Motor neuron (in vitro differentiated cells): ENCODE measurements at regions not wholly inside any gene's neighbourhood (a gene's known extent, or its start where the extent isn't known, plus 50 kb on each side); places are given as distances from the start of the nearest gene placed in this dataset.
A peak's percentile ranks its signal among the peaks of the same experiment; 100 is the strongest.
"Not testable (repeated sequence)": the region's sequence is repeated elsewhere in the genome, so short reads cannot be mapped to it uniquely, and the experiment has no call there.

Experiments used
- ATAC-seq, 8 experiments: fragments of 200-7000 bp; cut with Tn5 transposase; replicated peaks in 6 of 8; 2 replicates each; pipeline ENCODE4 v1.8.0; 2021; ENCODE audit warnings: mild to moderate bottlenecking in 8 of 8, moderate library complexity in 8 of 8
- H3K27ac ChIP-seq, 2 donors: fragments of 250-450 bp; sonication (Bioruptor Pico); 2 replicates each; pipeline ENCODE4 v1.9.0; 2021; ENCODE audit warnings: antibody characterized with exemption in 2 of 2, mild to moderate bottlenecking in 2 of 2, moderate library complexity in 1 of 2
- H3K4me1 ChIP-seq, 2 donors: fragments of 250-450 bp; sonication (Bioruptor Pico); replicated peaks in 1 of 2; 2 replicates each; pipeline ENCODE4 v1.6.1; 2021; ENCODE audit warnings: antibody characterized with exemption in 2 of 2, mild to moderate bottlenecking in 2 of 2, moderate library complexity in 1 of 2
- H3K4me3 ChIP-seq, 5 donors: fragments of 250-450 bp; sonication (Bioruptor Pico); 2 replicates each; pipeline ENCODE4 v1.9.0; 2021; ENCODE audit warnings: antibody characterized with exemption in 5 of 5, mild to moderate bottlenecking in 5 of 5, moderate library complexity in 4 of 5
- WGBS, 10 experiments: fragments of 450-650 bp; shearing (Covaris generic); methylation state at CpG; one replicate each; pipeline ENCODE4 v1.0.0; 2022; 5-methylcytosine and 5-hydroxymethylcytosine counted together
- in situ Hi-C, 9 experiments: fragments of 400-800 bp; cut with MboI; loops; one replicate each; pipeline ENCODE4 v1.15.0; 2021; ENCODE audit warnings: low sequenced_read_pairs in 9 of 9, low pct_unique_long_range_greater_than_20kb in 2 of 9; ENCODE audit not compliant: unreplicated experiment in 9 of 9

DNA sequence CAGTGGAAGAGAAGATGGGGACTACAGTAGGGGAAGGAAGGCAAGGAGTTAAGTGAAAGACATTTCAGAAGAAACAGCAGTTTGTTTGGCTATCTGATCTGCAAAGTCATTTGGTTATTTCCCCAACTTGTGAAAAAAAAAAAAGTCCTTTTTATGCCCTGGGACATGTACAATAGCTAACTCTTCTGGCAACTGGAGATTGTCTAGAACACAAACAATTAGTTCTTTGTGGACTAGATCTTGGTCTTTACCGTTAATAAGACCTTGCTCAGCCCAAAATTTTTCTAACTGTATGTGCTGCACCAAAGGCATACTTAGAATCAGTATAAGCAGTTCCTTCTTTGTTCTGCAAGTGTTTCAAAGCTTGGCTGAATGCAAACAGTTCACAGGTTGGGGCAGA, 103.5 kb upstream of the NECTIN3 start:
- H3K4me3 ChIP-seq, result peak overlapping the region in 1 of 5 donors; percentile 11
- WGBS, 10 experiments, result 0 to 100% (median 83%) methylated on average over 1 of the region's 1 CpG; no CpG with 5 or more reads in 1 of the 10 experiments
- no peaks in the 10 kb centered on the region for H3K4me1 ChIP-seq
- in situ Hi-C loops, result no loop called here
- H3K27ac ChIP-seq, result no peak overlapping the region
- no peak for ATAC-seq

DNA sequence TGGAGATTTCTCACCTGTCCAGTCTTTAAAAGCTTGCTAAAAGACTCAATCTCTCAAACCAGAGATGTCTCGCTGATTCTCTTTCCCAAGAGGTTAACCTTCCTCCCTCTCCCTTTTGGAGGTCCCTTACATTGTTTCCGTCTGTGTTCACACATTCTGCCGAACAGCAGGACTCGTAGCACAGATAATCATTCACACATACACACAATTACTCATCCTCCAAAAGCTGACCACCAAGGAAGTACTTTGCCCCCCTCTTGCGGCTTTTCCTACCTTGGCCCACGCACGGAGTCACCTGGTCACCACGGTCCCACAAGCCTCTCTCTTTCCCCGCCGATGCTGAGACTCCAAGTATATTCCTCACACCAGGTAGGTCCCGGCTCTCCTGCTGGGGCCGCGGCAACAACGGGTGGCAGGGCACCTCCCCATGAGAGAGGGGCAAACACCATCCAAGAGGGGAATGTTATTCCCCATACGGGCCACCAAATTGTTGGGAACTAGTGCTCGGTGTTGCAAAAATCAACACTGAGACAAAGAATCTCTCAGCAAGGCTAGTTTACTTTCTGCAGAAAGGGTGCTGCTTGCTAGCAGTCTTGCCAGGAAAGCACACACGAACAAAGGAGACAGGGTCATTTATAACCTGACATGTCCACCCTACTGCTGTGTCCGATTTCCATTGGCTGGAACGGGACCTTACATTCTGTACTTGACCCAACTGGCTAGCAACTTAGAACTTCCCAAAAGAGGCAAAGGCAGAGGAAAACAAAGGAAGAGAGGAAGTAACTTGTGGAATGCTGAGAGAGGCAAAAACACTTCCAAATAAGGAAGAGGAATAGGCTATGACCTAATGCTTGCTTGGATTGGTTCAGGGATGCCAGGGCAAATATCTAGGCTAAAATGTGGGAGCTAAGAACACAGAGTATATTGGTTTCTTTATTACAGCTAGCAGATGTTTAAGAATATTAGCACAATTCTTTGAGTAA, 102.1 kb upstream of the NECTIN3 start:
- in situ Hi-C loops, result no loop called here
- H3K4me3 ChIP-seq, result peak overlapping the region in 4 of 5 donors; percentile 8 to 30 (median 13)
- ATAC-seq, result no peak
- WGBS, 10 experiments, result 70 to 96% (median 89%) methylated on average over 2 to 11 of the region's 19 CpGs; no CpG with 5 or more reads in 1 of the 10 experiments
- H3K4me1 ChIP-seq, result no peaks in the 10 kb centered on the region
- H3K27ac ChIP-seq, result no peak overlapping the region

DNA sequence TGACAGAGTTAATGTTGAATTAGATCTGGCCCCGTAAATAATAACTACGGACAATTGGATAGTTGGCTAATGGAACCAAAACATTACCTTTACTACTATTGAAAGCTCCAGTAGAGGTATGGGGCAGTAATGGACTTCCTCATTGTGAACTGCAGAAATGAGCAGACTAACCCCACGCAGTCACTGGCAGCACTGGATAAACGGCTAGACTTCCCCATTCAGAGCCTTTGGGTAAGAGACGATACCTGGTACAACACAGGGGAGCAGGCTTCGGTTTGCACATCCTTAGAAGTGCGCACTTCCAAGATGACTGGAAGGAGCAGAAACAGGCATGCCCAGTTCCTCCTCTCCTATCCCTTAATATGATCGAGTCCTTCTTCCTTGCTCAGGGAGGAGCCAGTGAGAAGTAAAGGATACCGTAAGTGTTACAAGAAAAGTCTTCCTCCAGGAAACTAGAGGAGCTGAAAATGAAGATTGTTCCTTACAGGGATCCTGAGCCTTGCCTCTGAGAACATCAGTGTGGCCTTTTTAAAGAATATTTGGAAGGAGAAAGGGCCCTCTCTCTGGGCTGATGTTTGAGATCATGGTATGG, 100.5 kb upstream of the NECTIN3 start:
- ATAC-seq, result no peak
- in situ Hi-C loops, result no loop called here
- Histone ChIP-seq H3K4me3 (no peak overlapping the region), H3K4me1 (no peaks in the 10 kb centered on the region), H3K27ac (no peak overlapping the region)
- 81 to 100% (median 93%) methylated on average over 2 to 8 of the region's 9 CpGs; no CpG with 5 or more reads in 2 of the 10 experiments for WGBS, 10 experiments

GRCh38 chr3:110973263-110973895, 98.2 kb upstream of the NECTIN3 start:
- Histone ChIP-seq H3K27ac (no peak overlapping the region), H3K4me1 (no peaks in the 10 kb centered on the region), H3K4me3 (no peak overlapping the region)
- in situ Hi-C loops, result no loop called here
- ATAC-seq, result no peak
- 44 to 95% (median 80%) methylated on average over 1 to 2 of the region's 2 CpGs for WGBS, 10 experiments

GRCh38 chr3:110974902-110975301, 96.7 kb upstream of the NECTIN3 start:
- no peak for ATAC-seq
- Histone ChIP-seq H3K4me1 (no peaks in the 10 kb centered on the region), H3K4me3 (no peak overlapping the region), H3K27ac (no peak overlapping the region)
- in situ Hi-C loops, result no loop called here
- 0 to 50% (median 26%) methylated on average over 1 to 2 of the region's 2 CpGs for WGBS, 10 experiments

DNA sequence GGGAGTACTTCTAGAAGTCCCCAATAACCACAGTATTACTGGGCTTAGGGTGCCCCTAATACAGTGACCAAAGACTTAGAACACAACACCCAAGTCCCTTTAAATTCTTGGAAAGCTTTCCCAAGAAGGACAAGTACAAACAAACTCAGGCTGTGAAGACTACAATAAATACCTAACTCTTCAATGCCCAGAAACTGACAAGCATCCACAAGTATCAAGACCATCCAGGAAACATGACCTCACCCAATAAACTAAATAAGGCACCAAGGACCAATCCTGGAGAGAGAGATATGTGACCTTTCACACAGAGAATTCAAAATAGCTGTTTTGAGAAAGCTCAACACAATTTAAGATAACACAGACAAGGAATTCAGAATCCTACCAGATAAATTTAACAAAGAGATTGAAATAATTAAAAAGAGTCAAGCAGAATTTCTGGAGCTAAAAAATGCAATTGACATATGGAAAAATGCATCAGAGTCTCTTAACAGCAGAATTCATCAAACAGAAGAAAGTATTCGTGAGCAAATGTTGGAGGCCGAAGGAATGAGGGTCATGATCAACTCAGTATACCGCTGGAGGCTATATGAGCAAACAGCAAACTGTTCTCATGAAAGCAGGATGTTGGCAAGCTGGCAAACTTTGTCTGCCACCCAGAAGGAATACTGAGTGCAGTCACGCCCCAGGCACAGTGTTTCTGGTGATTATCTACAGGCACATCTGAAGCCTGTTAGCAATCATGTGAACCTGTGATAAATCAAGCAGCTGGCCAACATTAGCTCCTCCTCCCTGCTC, 87.0 kb upstream of the NECTIN3 start:
- Histone ChIP-seq H3K4me3 (no peak overlapping the region), H3K27ac (no peak overlapping the region), H3K4me1 (no peaks in the 10 kb centered on the region)
- ATAC-seq, result no peak
- in situ Hi-C loops, result no loop called here
- WGBS, 10 experiments, result 47 to 100% (median 88%) methylated on average over 1 to 4 of the region's 4 CpGs; no CpG with 5 or more reads in 1 of the 10 experiments

- H3K27ac ChIP-seq, result no peak overlapping the region
- 69 to 100% (median 93%) methylated on average over 2 to 5 of the region's 5 CpGs for WGBS, 10 experiments
Measured at GRCh38 chr3:110989446-110989845, 82.2 kb upstream of the NECTIN3 start.

GRCh38 chr3:110995461-110996231, 76.0 kb upstream of the NECTIN3 start:
- 0 to 88% (median 36%) methylated on average over 1 to 2 of the region's 2 CpGs; no CpG with 5 or more reads in 3 of the 10 experiments for WGBS, 10 experiments
- Histone ChIP-seq H3K27ac (no peak overlapping the region), H3K4me1 (peaks cover 0 to 5% of the 10 kb centered on the region in 2 donors), H3K4me3 (no peak overlapping the region)
- ATAC-seq, result peak in 6 of 8 experiments; percentile 33 to 99 (median 44)
- in situ Hi-C loops, result no loop called here

More at GRCh38 chr3:110989446-110989845, 82.2 kb upstream of the NECTIN3 start:
- in situ Hi-C loops, result no loop called here
- ATAC-seq, result no peak
- H3K4me1 ChIP-seq, result no peaks in the 10 kb centered on the region
- no peak overlapping the region for H3K4me3 ChIP-seq

DNA sequence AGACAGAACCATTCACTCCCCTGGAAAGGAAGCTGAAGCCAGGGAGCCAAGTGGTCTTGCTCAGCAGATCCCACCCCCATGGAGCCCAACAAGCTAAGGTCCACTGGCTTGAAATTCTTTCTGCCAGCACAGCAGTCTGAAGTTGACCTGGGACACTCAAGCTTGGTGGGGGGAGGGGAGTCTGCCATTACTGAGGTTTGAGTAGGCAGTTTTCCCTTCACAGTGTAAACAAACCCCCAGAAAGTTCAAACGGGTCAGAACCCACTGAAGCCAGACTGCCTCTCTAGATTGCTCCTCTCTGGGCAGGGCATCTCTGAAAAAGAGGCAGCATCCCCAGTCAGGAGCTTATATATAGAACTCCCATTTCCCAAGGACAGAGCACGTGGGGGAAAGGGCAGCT, 72.8 kb upstream of the NECTIN3 start:
- in situ Hi-C loops, H3K4me3 ChIP-seq, H3K4me1 ChIP-seq, ATAC-seq, H3K27ac ChIP-seq: not testable (repeated sequence)
- 0 to 83% (median 69%) methylated on average over 1 to 2 of the region's 2 CpGs; no CpG with 5 or more reads in 6 of the 10 experiments for WGBS, 10 experiments

DNA sequence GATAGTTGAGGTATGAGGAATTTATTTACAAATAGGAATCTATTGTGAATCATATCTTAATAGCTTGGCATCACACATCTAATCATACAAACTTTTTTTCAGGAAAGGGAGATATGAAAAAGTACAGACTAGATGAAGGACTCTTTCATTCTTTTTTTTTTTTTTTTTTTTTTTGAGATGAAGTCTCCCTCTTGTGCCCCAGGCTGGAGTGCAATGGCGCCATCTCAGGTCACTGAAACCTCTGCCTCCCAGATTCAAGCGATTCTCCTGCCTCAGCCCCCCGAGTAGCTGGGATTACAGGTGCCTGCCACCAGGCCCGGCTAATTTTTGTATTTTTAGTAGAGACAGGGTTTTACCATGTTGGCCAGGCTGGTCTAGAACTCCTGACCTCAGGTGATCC, 65.1 kb upstream of the NECTIN3 start:
- WGBS, 10 experiments, result 41 to 100% (median 80%) methylated on average over 1 to 4 of the region's 4 CpGs; no CpG with 5 or more reads in 3 of the 10 experiments
- in situ Hi-C loops, H3K4me3 ChIP-seq, ATAC-seq, H3K27ac ChIP-seq, H3K4me1 ChIP-seq: not testable (repeated sequence)

GRCh38 chr3:111012388-111013248, 59.0 kb upstream of the NECTIN3 start:
- WGBS, 10 experiments, result 20 to 100% (median 94%) methylated on average over 1 to 2 of the region's 7 CpGs; no CpG with 5 or more reads in 5 of the 10 experiments
- in situ Hi-C loops, result no loop called here
- Histone ChIP-seq H3K4me1 (no peaks in the 10 kb centered on the region), H3K4me3 (no peak overlapping the region), H3K27ac (no peak overlapping the region)
- ATAC-seq, result peak in 4 of 8 experiments; percentile 77 to 85 (median 78)
